ENCODE measurements at regions not wholly inside any gene's neighbourhood (a gene's known extent, or its start where the extent isn't known, plus 50 kb on each side); places are given as distances from the start of the nearest gene placed in this dataset.

DNA sequence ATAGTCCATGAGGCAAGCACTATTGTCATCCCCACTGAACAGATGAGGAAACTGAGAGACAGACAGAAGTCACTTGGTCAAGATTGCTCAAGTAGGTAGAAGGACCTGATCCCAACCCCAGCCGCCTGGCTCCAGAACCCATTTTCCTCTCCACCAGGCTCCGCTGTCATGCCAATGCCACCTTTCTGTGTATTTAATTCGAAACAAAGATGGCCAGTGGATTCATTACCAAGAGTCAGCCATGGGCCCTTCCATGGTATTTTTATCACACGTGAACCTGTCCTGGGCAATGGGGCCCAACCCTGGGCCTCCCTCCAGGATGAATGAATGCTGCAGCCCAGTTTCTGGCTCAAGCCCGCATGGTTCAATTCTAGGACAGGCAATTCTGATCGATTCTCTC, 673.4 kb downstream of the BCL11B start:
- intact Hi-C loops (cut with DNase I; ENCODE audit: low total_unique reads), result no loop called here
- H3K27ac ChIP-seq, result no peak overlapping the region
- H3K36me3 ChIP-seq, result no peaks in the 10 kb centered on the region
- no peak for DNase-seq (ENCODE audit: low spot score in 2 of 2)
- peaks cover 0 to 13% of the 10 kb centered on the region in 2 donors for H3K9me3 ChIP-seq
- no peak for TF ChIP-seq POLR2AphosphoS5 (IDR thresholded peaks at IDR 0.05)
- TF ChIP-seq, protein P1, sequence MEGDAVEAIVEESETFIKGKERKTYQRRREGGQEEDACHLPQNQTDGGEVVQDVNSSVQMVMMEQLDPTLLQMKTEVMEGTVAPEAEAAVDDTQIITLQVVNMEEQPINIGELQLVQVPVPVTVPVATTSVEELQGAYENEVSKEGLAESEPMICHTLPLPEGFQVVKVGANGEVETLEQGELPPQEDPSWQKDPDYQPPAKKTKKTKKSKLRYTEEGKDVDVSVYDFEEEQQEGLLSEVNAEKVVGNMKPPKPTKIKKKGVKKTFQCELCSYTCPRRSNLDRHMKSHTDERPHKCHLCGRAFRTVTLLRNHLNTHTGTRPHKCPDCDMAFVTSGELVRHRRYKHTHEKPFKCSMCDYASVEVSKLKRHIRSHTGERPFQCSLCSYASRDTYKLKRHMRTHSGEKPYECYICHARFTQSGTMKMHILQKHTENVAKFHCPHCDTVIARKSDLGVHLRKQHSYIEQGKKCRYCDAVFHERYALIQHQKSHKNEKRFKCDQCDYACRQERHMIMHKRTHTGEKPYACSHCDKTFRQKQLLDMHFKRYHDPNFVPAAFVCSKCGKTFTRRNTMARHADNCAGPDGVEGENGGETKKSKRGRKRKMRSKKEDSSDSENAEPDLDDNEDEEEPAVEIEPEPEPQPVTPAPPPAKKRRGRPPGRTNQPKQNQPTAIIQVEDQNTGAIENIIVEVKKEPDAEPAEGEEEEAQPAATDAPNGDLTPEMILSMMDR (IDR thresholded peaks at IDR 0.05), result no peak
- no peak for TF ChIP-seq POLR2A (IDR thresholded peaks at IDR 0.05)
- H3K4me1 ChIP-seq, result no peaks in the 10 kb centered on the region
- no peaks in the 10 kb centered on the region for H3K27me3 ChIP-seq
- no peak overlapping the region for H3K4me3 ChIP-seq

DNA sequence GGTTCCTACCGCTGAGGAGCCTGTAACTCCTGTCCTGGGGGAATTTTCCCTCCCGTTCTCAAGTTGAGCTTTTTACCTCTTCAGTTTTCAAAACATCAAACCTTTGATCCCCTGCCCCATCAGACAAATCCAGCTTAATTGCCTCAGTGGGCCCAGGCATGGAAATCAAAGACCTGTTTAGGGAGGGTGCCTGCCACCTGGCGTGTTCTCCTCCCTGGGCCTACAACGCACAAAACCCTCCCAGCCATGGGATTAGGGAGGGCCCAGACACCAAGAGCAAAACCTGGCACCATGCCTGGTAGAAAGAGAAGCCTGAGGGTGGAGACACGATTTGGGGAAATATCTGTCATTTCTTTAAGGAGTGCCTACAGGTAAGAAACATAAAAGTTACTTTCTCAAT, 672.9 kb downstream of the BCL11B start:
- intact Hi-C loops (cut with DNase I; ENCODE audit: low total_unique reads), result no loop called here
- Histone ChIP-seq H3K4me1 (no peaks in the 10 kb centered on the region), H3K36me3 (no peaks in the 10 kb centered on the region), H3K9me3 (peaks cover 0 to 13% of the 10 kb centered on the region in 2 donors), H3K4me3 (no peak overlapping the region), H3K27ac (no peak overlapping the region), H3K27me3 (no peaks in the 10 kb centered on the region)
- no peak for DNase-seq (ENCODE audit: low spot score in 2 of 2)
- TF ChIP-seq POLR2A (IDR thresholded peaks at IDR 0.05) (no peak), POLR2AphosphoS5 (IDR thresholded peaks at IDR 0.05) (no peak)
- TF ChIP-seq, protein P1 (IDR thresholded peaks at IDR 0.05), result no peak

DNA sequence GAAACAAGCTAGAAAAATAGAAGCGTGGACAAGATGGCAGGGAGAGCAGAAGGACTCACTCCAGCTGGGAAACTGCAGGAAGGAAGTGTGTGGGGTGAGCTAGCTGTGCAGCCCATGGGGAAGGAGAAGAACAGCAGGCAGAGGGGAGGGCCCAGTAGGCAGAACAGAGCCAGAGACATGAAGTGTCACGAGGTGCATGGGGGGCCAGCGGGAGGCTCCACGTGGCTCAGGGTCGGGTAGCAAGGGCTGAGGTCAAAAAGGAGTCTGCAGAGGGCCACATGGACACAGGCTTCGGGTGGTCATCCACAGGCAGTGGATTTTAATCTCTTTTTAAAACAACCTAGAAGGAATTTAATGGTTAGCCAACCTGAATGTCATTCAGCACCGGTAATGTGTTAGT, 669.0 kb downstream of the BCL11B start:
- Histone ChIP-seq H3K27ac (no peak overlapping the region), H3K36me3 (no peaks in the 10 kb centered on the region), H3K27me3 (peaks cover 0 to 2% of the 10 kb centered on the region in 2 donors), H3K9me3 (no peaks in the 10 kb centered on the region), H3K4me3 (no peak overlapping the region), H3K4me1 (no peaks in the 10 kb centered on the region)
- DNase-seq (ENCODE audit: low spot score in 2 of 2), result no peak
- intact Hi-C loops (cut with DNase I; ENCODE audit: low total_unique reads), result no loop called here
- TF ChIP-seq POLR2AphosphoS5 (IDR thresholded peaks at IDR 0.05) (no peak), POLR2A (IDR thresholded peaks at IDR 0.05) (no peak)
- TF ChIP-seq, protein P1 (IDR thresholded peaks at IDR 0.05), result no peak

DNA sequence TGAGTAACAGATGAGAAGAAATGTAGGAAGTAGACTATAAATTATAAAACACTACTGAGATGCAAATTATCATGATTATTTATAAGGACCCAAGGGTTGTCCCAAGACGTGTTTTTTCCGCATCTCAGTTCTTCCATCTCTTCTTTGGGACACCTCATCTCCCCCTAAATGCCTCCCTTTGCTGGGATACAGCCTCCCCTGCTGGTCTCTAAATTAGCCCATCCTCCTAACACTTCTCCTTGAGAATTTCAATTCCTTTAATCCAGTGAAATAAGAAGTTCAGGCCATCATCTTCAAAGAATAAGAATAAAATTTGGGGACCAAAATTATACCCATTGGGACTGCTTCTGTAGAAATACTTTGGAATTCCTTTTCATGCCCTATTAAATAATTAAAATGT, 667.0 kb downstream of the BCL11B start:
- Histone ChIP-seq H3K27ac (no peak overlapping the region), H3K4me1 (no peaks in the 10 kb centered on the region), H3K9me3 (no peaks in the 10 kb centered on the region), H3K36me3 (no peaks in the 10 kb centered on the region), H3K4me3 (no peak overlapping the region), H3K27me3 (peaks cover 0 to 2% of the 10 kb centered on the region in 2 donors)
- DNase-seq (ENCODE audit: low spot score in 2 of 2), result no peak
- TF ChIP-seq POLR2A (IDR thresholded peaks at IDR 0.05) (no peak), POLR2AphosphoS5 (IDR thresholded peaks at IDR 0.05) (no peak)
- TF ChIP-seq, protein P1 (IDR thresholded peaks at IDR 0.05), result no peak
- intact Hi-C loops (cut with DNase I; ENCODE audit: low total_unique reads), result no loop called here

DNA sequence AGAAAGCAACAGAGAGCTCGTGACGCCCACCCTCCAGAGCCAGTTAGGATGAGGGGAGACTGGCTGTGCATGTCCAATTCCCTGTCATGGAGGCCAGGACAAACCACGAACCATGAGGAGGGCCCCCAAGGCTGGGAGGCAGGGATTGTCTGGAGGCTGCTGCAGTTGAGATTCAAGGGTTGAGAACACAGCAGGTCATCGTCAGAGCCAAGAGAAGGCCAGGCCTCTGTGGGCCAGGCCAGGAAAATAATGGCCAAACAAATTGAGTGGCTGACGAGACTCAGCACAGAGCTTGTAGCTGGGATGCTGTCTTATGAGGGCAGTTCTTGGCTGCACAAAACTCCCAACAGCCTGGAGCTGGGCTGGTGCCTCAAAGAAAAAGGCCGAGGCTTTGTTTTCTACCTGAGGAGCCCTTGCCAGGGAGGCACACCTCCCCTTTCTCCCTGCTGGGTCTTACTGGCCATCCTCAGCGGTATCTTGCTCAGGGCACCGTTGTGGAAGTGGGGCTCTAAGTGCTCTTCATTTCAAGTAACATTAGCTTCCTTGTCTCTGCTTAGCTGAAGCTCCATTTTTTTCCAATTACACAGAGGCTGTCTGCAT, 665.9 kb downstream of the BCL11B start:
- DNase-seq (ENCODE audit: low spot score in 2 of 2), result no peak
- Histone ChIP-seq H3K4me1 (no peaks in the 10 kb centered on the region), H3K27me3 (peaks cover 0 to 2% of the 10 kb centered on the region in 2 donors), H3K9me3 (no peaks in the 10 kb centered on the region), H3K27ac (no peak overlapping the region), H3K4me3 (no peak overlapping the region), H3K36me3 (no peaks in the 10 kb centered on the region)
- intact Hi-C loops (cut with DNase I; ENCODE audit: low total_unique reads), result no loop called here
- TF ChIP-seq, protein P1 (IDR thresholded peaks at IDR 0.05), result no peak
- TF ChIP-seq POLR2AphosphoS5 (IDR thresholded peaks at IDR 0.05) (no peak), POLR2A (IDR thresholded peaks at IDR 0.05) (no peak)

Measured in breast epithelium (tissue), 4 donors.